ENCODE measurements at regions not wholly inside any gene's neighbourhood (a gene's known extent, or its start where the extent isn't known, plus 50 kb on each side); places are given as distances from the start of the nearest gene placed in this dataset.

DNA sequence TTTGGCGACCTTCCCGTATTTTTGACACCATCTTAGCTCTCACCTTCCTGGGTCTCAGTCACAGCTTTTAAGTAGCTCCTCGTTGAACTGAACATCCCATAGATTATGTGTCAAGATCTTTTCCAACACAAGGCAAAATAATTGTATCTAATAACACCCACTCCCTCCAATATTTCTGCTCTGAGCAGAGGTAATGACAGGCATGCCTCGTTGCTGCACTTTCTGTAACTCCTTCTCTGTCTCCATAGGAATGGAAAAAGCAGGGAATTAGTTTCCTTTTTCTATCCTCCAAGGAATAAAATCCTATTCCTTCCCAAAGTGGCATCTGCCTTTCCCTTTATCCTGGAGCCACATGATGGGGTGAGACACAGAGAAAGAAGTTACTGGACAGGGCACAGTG, 174.0 kb upstream of the CDH20 start:
- no peak for ATAC-seq
- H3K4me1 Mint-ChIP-seq = no peaks in the 10 kb centered on the region
- no peak overlapping the region for H3K27ac Mint-ChIP-seq
- H3K9me3 Mint-ChIP-seq = no peaks in the 10 kb centered on the region
- H3K27me3 Mint-ChIP-seq = no peaks in the 10 kb centered on the region
- no peaks in the 10 kb centered on the region for H3K36me3 Mint-ChIP-seq
- no peak overlapping the region for H3K4me3 Mint-ChIP-seq

DNA sequence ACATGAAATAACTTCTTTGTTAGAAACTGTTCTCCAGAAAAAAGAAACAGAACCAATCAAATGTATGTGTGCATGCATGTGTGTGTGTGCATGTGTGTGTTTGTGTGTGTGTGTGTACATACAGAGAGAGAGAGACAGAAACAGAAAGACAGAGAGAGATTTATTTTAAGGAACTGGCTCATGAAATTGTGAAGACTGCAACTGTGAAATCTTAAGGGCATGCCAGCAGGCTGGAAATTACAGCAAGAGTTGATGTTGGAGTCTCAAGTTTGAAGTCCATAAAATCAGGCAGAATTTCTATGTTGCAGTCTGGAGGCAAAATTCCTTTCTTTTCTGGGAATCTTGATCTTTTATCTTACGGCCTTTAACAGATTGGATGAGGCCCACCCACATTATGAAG, 168.9 kb upstream of the CDH20 start:
- no peak overlapping the region for H3K27ac Mint-ChIP-seq
- H3K9me3 Mint-ChIP-seq = no peaks in the 10 kb centered on the region
- H3K4me3 Mint-ChIP-seq = no peak overlapping the region
- no peak for ATAC-seq
- no peaks in the 10 kb centered on the region for H3K27me3 Mint-ChIP-seq
- H3K36me3 Mint-ChIP-seq = no peaks in the 10 kb centered on the region
- H3K4me1 Mint-ChIP-seq = no peaks in the 10 kb centered on the region

DNA sequence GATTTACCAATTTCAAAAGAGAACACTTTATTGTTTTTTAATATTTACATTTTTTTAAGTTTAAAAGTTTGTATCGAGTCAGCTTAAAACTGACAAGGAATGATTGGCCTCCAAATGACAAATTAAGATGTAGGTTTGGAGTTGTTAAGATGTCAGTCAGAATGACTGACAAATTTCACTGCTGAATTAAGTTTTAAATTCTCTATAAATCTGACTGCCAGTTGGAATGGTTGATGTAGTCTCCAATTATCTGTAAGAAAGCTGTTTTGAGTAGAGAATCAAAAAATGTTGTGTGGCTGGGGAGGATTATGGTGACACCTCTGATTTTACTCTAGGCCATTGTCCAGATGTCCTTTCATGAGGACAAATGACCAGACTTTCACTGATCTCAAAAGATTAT, 165.3 kb upstream of the CDH20 start:
- H3K9me3 Mint-ChIP-seq = peaks cover 3% of the 10 kb centered on the region
- no peaks in the 10 kb centered on the region for H3K36me3 Mint-ChIP-seq
- no peaks in the 10 kb centered on the region for H3K4me1 Mint-ChIP-seq
- no peak overlapping the region for H3K27ac Mint-ChIP-seq
- no peak for ATAC-seq
- H3K27me3 Mint-ChIP-seq = no peaks in the 10 kb centered on the region
- no peak overlapping the region for H3K4me3 Mint-ChIP-seq

- Mint-ChIP-seq H3K4me1 (no peaks in the 10 kb centered on the region), H3K27ac (no peak overlapping the region), H3K9me3 (peaks cover 3% of the 10 kb centered on the region), H3K4me3 (no peak overlapping the region), H3K36me3 (no peaks in the 10 kb centered on the region), H3K27me3 (no peaks in the 10 kb centered on the region)
- no peak for ATAC-seq
These were observed 163.8 kb upstream of the CDH20 start for GRCh38 chr18:61169386-61169785.

DNA sequence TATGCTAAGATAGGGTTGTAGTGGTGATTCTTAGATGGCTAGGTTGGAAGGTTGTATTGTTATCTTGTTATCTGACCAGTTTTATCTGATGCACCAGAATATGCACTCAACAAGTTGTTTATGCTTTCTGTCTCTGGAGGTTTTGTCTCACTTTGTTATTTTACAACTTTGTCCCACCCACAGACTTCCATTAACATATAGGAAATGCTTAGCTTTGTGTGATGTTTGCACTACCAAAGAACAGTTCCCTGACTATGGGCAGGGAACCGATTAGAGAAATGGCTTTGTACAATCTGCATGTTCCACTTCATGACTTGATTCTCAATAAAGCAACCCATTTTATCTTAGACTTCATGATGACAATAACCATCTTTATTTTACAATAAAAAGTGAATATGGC, 160.6 kb upstream of the CDH20 start:
- Mint-ChIP-seq H3K27me3 (no peaks in the 10 kb centered on the region), H3K36me3 (no peaks in the 10 kb centered on the region), H3K4me3 (no peak overlapping the region), H3K9me3 (peaks cover 4% of the 10 kb centered on the region), H3K27ac (no peak overlapping the region), H3K4me1 (no peaks in the 10 kb centered on the region)
- ATAC-seq = no peak

DNA sequence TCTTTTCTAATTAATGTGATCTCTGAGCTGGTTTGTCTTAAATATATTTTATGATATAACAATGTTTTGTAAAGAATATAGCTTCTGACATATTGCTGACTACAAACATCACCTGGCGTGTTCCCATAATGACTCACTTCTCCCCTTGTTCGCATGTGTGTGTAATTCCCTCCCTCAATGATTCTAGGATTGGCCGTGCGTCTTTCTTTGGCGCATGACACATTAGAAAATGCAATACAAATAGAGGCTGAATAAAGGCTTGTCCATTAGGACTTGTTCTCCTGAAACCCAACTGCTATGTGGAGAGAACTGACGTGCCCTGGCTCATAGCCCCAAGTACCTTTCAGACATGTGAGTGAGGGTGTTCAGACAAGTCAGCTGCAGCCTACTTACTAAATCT, 159.7 kb upstream of the CDH20 start:
- H3K4me1 Mint-ChIP-seq = no peaks in the 10 kb centered on the region
- peaks cover 11% of the 10 kb centered on the region for H3K9me3 Mint-ChIP-seq
- no peaks in the 10 kb centered on the region for H3K27me3 Mint-ChIP-seq
- no peaks in the 10 kb centered on the region for H3K36me3 Mint-ChIP-seq
- H3K27ac Mint-ChIP-seq = no peak overlapping the region
- H3K4me3 Mint-ChIP-seq = no peak overlapping the region
- no peak for ATAC-seq

DNA sequence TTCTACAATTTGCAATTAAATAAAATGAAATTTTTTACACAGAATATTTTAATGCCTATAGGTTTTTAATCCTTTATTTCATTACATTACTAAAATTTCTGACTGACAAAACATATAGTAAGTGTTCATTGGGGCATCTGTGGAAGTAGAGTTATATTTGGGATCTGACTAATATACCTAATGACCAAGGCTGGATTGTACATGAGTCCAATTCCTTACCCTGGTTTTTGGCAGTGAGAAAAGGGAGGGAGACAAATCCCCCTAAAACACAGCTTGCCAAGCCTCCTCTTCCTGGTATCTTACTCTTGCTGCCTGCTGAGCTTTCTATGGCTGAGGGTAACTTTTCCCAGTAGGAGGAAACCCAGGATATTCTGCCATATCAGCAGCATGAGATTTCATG, 149.4 kb upstream of the CDH20 start:
- Mint-ChIP-seq H3K27me3 (no peaks in the 10 kb centered on the region), H3K4me3 (no peak overlapping the region), H3K9me3 (peaks cover 5% of the 10 kb centered on the region), H3K27ac (no peak overlapping the region), H3K4me1 (no peaks in the 10 kb centered on the region), H3K36me3 (no peaks in the 10 kb centered on the region)
- ATAC-seq = no peak

- no peak for ATAC-seq
- H3K4me3 Mint-ChIP-seq = no peak overlapping the region
- H3K27ac Mint-ChIP-seq = no peak overlapping the region
- H3K27me3 Mint-ChIP-seq = no peaks in the 10 kb centered on the region
- H3K36me3 Mint-ChIP-seq = no peaks in the 10 kb centered on the region
- H3K9me3 Mint-ChIP-seq = peaks cover 9% of the 10 kb centered on the region
- H3K4me1 Mint-ChIP-seq = no peaks in the 10 kb centered on the region
These were observed 145.3 kb upstream of the CDH20 start for GRCh38 chr18:61187971-61188370.

- no peaks in the 10 kb centered on the region for H3K36me3 Mint-ChIP-seq
- H3K4me1 Mint-ChIP-seq = no peaks in the 10 kb centered on the region
- peaks cover 12% of the 10 kb centered on the region for H3K9me3 Mint-ChIP-seq
- no peaks in the 10 kb centered on the region for H3K27me3 Mint-ChIP-seq
- H3K4me3 Mint-ChIP-seq = no peak overlapping the region
- ATAC-seq = no peak
- H3K27ac Mint-ChIP-seq = no peak overlapping the region
These were observed 143.9 kb upstream of the CDH20 start for GRCh38 chr18:61189376-61189775.

- Mint-ChIP-seq H3K36me3 (no peaks in the 10 kb centered on the region), H3K27me3 (no peaks in the 10 kb centered on the region), H3K9me3 (peaks cover 7% of the 10 kb centered on the region), H3K27ac (no peak overlapping the region), H3K4me1 (no peaks in the 10 kb centered on the region), H3K4me3 (no peak overlapping the region)
- peak; percentile 24 for ATAC-seq
These were observed 138.5 kb upstream of the CDH20 start for GRCh38 chr18:61194726-61195125.

DNA sequence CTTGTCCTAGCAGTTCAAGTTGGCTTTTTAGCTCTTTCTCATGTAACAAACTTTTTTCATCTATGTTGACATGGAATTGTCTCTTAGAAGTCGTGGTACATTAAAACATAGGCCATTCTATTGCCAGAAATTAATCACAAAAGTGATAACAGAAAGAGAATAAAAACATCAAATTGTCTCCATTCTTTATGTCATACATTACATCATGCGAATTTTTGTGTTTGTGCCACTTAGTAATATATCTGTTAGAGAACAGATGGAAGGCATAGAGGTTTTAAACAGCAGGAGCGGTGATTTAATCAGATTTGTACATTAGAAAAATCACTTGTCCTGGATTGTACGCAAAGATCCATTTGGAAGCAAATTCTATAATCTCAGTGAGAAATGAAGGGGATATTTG, 136.5 kb upstream of the CDH20 start:
- Mint-ChIP-seq H3K4me1 (no peaks in the 10 kb centered on the region), H3K9me3 (peaks cover 7% of the 10 kb centered on the region), H3K27me3 (no peaks in the 10 kb centered on the region), H3K36me3 (no peaks in the 10 kb centered on the region), H3K27ac (no peak overlapping the region), H3K4me3 (no peak overlapping the region)
- ATAC-seq = no peak

DNA sequence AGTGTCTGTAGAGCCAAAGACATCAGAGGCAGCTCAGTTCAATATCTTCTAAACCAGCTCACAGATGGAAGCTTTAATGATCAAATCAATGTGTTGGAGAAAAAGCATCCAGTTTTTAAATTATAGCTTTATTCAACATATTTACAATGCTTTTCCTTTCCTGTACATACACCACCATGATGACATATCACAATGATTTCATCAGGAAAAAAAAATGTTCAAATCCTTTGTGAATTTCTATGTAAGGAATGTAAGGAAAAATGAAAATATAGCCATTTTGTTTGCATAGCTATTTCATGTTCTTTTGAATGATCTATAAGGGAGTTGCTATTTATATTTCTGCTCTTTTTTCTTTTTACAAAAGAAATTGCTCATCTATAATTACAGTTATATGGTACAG, 134.7 kb upstream of the CDH20 start:
- no peaks in the 10 kb centered on the region for H3K36me3 Mint-ChIP-seq
- H3K4me3 Mint-ChIP-seq = no peak overlapping the region
- no peaks in the 10 kb centered on the region for H3K4me1 Mint-ChIP-seq
- H3K27ac Mint-ChIP-seq = no peak overlapping the region
- H3K27me3 Mint-ChIP-seq = no peaks in the 10 kb centered on the region
- ATAC-seq = no peak
- H3K9me3 Mint-ChIP-seq = peaks cover 3% of the 10 kb centered on the region

- Mint-ChIP-seq H3K27me3 (no peaks in the 10 kb centered on the region), H3K9me3 (no peaks in the 10 kb centered on the region), H3K27ac (no peak overlapping the region), H3K36me3 (no peaks in the 10 kb centered on the region), H3K4me3 (no peak overlapping the region), H3K4me1 (no peaks in the 10 kb centered on the region)
- no peak for ATAC-seq
These were observed 133.9 kb upstream of the CDH20 start for GRCh38 chr18:61199171-61199848.

GRCh38 chr18:61201511-61201910, 131.7 kb upstream of the CDH20 start:
- H3K27ac Mint-ChIP-seq = no peak overlapping the region

DNA sequence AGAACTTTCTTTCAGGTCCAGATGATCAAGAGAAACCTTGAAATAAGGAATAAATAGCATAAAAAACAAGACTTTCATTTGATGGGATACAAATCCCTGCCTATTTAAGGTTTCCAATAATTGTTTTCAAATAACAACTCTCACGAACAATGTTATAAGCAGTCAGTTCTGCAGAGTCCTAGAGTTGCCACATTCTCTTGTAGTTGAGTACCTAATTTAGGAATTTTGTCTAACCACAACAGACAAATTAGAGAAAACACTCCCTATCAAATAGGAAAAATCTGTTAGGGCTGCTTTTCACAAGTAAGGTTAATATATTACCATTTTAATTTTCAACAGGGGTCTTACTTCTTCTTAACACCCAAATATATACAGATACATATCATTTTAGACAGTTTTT, 130.1 kb upstream of the CDH20 start:
- H3K27me3 Mint-ChIP-seq = no peaks in the 10 kb centered on the region
- H3K4me1 Mint-ChIP-seq = no peaks in the 10 kb centered on the region
- H3K4me3 Mint-ChIP-seq = no peak overlapping the region
- no peak overlapping the region for H3K27ac Mint-ChIP-seq
- no peaks in the 10 kb centered on the region for H3K36me3 Mint-ChIP-seq
- ATAC-seq = no peak
- H3K9me3 Mint-ChIP-seq = no peaks in the 10 kb centered on the region

More at GRCh38 chr18:61201511-61201910, 131.7 kb upstream of the CDH20 start:
- Mint-ChIP-seq H3K9me3 (no peaks in the 10 kb centered on the region), H3K27me3 (no peaks in the 10 kb centered on the region), H3K4me1 (no peaks in the 10 kb centered on the region), H3K4me3 (no peak overlapping the region), H3K36me3 (no peaks in the 10 kb centered on the region)
- no peak for ATAC-seq

GRCh38 chr18:61209801-61210200, 123.4 kb upstream of the CDH20 start:
- no peaks in the 10 kb centered on the region for H3K36me3 Mint-ChIP-seq
- H3K9me3 Mint-ChIP-seq = peaks cover 3% of the 10 kb centered on the region
- no peak for ATAC-seq
- no peaks in the 10 kb centered on the region for H3K4me1 Mint-ChIP-seq
- H3K27ac Mint-ChIP-seq = no peak overlapping the region
- no peaks in the 10 kb centered on the region for H3K27me3 Mint-ChIP-seq
- H3K4me3 Mint-ChIP-seq = no peak overlapping the region

GRCh38 chr18:61216051-61216450, 117.2 kb upstream of the CDH20 start:
- H3K27ac Mint-ChIP-seq = no peak overlapping the region
- H3K36me3 Mint-ChIP-seq = no peaks in the 10 kb centered on the region
- no peak for ATAC-seq
- H3K4me1 Mint-ChIP-seq = no peaks in the 10 kb centered on the region
- H3K9me3 Mint-ChIP-seq = no peaks in the 10 kb centered on the region
- no peaks in the 10 kb centered on the region for H3K27me3 Mint-ChIP-seq
- no peak overlapping the region for H3K4me3 Mint-ChIP-seq

Measured in stimulated activated memory B cell treated with anti-CD40 and anti-IgM and Interleukin-4, amounts not matched to agents 10 μg/mL and 1 μg/mL and 100 μg/mL, for 72 hours (primary cell).